Ishikawa (cell line): ENCODE measurements at regions not wholly inside any gene's neighbourhood (a gene's known extent, or its start where the extent isn't known, plus 50 kb on each side); places are given as distances from the start of the nearest gene placed in this dataset.

Experiments used
- CEBPB ChIP-seq: IDR thresholded peaks from 2 replicates; pipeline ENCODE4 v1.6.1; 2012
- CREB1 ChIP-seq: IDR thresholded peaks from 2 replicates; pipeline ENCODE4 v1.6.1; 2012; ENCODE audit warnings: low read depth
- EP300 ChIP-seq: IDR thresholded peaks from 2 replicates; pipeline ENCODE4 v1.6.1; 2012; ENCODE audit warnings: borderline replicate concordance
- FOXM1 ChIP-seq: IDR thresholded peaks from 2 replicates; pipeline ENCODE4 v1.6.1; 2012; ENCODE audit warnings: low read depth, borderline replicate concordance
- RAD21 ChIP-seq: IDR thresholded peaks from 2 replicates; pipeline ENCODE4 v1.6.1; 2012; ENCODE audit warnings: low read depth
- TAF1 ChIP-seq: IDR thresholded peaks from 2 replicates; pipeline ENCODE4 v1.6.1; 2012; ENCODE audit warnings: low read depth, mild to moderate bottlenecking
- YY1 ChIP-seq: IDR thresholded peaks from 2 replicates; pipeline ENCODE4 v1.6.1; 2012; ENCODE audit warnings: low read depth
- TF ChIP-seq, protein P1 (sequence below): IDR thresholded peaks from 2 replicates; pipeline ENCODE4 v1.6.1; 2012
- TF ChIP-seq, protein P2 (sequence below): IDR thresholded peaks from 2 replicates; pipeline ENCODE4 v1.6.1; 2012
- TF ChIP-seq, protein P3 (sequence below): IDR thresholded peaks from 2 replicates; pipeline ENCODE4 v1.6.1; 2012; ENCODE audit warnings: low read depth, mild to moderate bottlenecking

DNA sequence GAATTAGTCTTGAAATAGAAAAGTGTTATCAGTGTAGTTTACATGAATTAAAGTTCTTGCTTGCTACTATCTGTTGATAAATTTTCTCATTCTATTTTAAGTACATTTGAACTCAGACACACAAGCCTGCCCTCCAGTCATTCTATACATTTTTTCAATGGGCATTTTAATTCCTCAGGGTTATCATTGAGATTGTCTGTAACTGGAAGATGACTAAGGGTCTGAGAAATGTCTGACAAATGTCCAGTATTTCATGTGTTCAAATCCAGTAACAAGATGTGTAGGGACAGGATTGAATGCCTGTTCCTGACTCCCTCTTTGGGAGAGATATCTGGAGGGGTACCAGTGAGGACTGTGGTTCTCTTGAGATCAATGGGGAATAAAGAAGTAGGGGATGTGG, 223.9 kb upstream of the ADAMTSL1 start:
- TF ChIP-seq FOXM1: no peak
- TF ChIP-seq EP300: no peak
- TF ChIP-seq, protein P1, sequence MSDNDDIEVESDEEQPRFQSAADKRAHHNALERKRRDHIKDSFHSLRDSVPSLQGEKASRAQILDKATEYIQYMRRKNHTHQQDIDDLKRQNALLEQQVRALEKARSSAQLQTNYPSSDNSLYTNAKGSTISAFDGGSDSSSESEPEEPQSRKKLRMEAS: no peak
- no peak for TF ChIP-seq RAD21
- no peak for TF ChIP-seq TAF1
- TF ChIP-seq, protein P2, sequence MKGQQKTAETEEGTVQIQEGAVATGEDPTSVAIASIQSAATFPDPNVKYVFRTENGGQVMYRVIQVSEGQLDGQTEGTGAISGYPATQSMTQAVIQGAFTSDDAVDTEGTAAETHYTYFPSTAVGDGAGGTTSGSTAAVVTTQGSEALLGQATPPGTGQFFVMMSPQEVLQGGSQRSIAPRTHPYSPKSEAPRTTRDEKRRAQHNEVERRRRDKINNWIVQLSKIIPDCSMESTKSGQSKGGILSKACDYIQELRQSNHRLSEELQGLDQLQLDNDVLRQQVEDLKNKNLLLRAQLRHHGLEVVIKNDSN: no peak
- TF ChIP-seq, protein P3, sequence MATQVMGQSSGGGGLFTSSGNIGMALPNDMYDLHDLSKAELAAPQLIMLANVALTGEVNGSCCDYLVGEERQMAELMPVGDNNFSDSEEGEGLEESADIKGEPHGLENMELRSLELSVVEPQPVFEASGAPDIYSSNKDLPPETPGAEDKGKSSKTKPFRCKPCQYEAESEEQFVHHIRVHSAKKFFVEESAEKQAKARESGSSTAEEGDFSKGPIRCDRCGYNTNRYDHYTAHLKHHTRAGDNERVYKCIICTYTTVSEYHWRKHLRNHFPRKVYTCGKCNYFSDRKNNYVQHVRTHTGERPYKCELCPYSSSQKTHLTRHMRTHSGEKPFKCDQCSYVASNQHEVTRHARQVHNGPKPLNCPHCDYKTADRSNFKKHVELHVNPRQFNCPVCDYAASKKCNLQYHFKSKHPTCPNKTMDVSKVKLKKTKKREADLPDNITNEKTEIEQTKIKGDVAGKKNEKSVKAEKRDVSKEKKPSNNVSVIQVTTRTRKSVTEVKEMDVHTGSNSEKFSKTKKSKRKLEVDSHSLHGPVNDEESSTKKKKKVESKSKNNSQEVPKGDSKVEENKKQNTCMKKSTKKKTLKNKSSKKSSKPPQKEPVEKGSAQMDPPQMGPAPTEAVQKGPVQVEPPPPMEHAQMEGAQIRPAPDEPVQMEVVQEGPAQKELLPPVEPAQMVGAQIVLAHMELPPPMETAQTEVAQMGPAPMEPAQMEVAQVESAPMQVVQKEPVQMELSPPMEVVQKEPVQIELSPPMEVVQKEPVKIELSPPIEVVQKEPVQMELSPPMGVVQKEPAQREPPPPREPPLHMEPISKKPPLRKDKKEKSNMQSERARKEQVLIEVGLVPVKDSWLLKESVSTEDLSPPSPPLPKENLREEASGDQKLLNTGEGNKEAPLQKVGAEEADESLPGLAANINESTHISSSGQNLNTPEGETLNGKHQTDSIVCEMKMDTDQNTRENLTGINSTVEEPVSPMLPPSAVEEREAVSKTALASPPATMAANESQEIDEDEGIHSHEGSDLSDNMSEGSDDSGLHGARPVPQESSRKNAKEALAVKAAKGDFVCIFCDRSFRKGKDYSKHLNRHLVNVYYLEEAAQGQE: no peak
- TF ChIP-seq CREB1: no peak
- TF ChIP-seq YY1: no peak
- TF ChIP-seq CEBPB: no peak
